Stimulated activated CD4-positive, alpha-beta T cell treated with anti-CD3 and anti-CD28 coated beads, Interleukin-2, amount 100 ng/mL, for 24 hours (primary cell): ENCODE measurements at regions not wholly inside any gene's neighbourhood (a gene's known extent, or its start where the extent isn't known, plus 50 kb on each side); places are given as distances from the start of the nearest gene placed in this dataset.

ENCODE experiments used
- DNase-seq, 2 donors: peaks; one replicate each; pipeline ENCODE4 v3.0.0-alpha.2; 2020

DNA sequence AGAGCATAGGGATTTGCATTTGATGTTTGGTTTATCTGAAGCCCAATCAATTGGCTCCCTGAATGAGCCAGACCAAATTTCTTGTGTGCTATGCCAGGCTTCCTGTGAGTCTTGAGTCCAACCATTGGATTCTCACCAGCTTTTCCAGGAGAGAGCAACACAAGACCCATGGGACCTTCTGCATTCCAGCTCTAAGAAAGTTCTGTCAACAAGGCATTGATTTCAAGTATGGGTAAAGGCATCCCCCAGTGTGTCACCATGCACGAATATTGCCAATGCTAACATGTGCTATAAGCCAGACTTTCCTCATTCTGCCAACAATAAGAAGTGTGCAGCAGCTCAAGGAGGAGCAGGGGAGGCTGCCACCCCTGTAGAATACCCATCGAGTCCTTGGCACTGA is 266.6 kb downstream of the ETAA1 start:
- DNase-seq = no peak

DNA sequence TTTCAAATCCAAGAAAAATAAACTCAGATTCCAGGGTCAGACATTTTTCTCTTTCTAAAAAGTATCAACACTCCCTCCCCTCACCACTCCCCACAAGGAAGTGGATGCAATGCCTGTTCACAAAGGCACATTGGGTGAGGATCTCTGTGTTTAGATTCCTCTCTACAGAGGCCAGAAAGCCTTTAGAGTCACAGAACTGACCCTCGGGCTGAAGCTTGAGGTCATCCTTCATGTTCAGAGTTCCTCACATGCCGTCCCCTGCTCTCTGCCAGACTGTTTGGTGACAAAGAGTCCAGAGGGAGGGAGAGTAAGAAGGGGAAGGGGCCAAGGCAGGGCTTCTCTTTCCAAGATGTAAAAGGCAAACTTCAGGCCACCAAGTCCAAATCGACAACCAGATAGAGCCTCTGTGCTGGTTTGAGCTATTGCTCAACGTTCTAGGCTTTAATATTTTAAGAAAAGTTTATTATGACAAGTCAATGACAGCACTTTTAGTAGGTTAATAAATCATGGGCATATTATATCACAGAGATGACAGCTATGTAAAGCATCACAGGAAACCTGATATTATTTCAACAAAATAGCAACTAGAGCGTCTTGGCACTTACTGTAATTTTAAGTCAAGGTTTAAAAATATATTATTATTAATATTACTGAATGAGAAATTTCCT is 269.4 kb downstream of the ETAA1 start:
- no peak for DNase-seq

GRCh38 chr2:67667054-67667908 is 270.1 kb downstream of the ETAA1 start:
- DNase-seq = no peak

GRCh38 chr2:67668538-67668937 is 271.4 kb downstream of the ETAA1 start:
- no peak for DNase-seq

DNA sequence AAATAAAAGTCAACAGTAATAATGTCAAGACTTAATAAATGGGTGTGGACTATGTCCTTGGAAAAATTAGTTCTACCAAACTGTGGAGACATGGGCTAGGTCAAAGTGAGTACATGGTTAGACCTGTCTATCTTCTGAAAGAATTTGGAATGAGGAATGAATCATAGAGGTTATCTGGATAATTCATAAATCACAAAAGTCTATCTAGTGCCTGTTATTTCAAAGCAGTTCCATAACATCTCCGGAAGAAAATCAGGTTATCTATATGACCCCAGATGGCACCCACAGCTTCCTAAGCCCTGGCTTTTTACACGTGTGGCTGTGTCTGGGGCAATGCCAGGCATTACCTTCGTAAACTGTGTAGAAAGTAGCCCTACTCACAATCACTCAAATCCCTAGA is 272.0 kb downstream of the ETAA1 start:
- DNase-seq = no peak

DNA sequence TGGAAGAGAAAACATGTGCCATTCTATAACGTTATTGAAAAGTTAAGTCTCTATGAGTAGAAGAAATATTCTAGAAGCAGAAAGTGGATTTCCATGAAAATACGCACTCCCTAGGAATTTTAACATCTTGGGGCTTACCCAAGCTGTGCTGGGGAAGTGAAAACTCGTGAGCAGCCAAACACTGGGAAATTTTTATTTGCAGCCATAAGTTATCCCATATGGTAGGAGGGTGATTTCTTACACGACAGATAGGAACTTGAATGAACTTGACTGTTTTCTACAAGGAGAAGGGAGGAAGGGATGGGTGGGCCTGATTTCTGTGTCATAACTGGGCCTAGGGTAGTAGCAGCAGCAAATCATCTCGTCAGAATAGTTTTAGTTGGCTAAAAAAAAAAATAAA is 272.6 kb downstream of the ETAA1 start:
- no peak for DNase-seq

GRCh38 chr2:67670747-67671183 is 273.6 kb downstream of the ETAA1 start:
- DNase-seq = no peak

DNA sequence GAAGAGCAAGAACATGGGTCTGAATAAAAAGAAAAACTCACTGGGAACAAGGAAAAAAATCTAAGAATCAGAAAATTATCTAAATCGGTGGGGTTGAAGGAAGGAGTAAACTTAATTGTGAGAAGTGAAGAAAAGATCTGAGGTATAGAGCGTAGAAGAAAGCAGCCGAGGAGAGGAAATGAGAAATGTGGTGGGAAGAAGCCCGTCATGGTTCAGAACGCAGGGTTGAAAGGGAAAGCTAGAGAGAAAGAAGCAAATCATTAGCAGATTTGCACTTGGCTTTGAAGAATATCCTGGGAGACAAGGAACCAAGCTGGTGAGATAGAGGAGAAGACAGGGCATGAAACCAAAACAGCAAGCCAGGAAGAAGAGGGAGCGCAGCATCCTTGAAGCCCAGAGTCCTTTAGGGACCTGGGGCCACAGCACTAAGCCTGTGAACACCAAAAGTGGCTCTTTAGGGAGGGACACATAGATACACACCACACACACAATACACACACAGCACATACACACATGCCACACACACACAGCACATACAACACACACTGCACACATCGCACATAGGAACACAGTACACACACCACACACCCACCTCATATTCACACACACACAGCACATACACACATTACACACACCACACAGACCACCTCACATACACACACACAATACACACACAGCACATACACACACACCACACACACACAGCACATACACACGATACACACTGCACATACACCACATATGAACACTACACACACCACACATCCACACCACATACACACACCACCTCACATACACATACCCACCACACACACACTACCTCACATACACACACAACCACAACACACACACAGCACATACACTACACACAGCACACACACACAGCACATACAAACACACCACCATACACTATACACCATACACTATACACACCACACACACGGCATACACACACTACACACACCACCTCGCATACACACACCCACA is 274.6 kb downstream of the ETAA1 start:
- no peak for DNase-seq

GRCh38 chr2:67674668-67675067 is 277.5 kb downstream of the ETAA1 start:
- DNase-seq = no peak

DNA sequence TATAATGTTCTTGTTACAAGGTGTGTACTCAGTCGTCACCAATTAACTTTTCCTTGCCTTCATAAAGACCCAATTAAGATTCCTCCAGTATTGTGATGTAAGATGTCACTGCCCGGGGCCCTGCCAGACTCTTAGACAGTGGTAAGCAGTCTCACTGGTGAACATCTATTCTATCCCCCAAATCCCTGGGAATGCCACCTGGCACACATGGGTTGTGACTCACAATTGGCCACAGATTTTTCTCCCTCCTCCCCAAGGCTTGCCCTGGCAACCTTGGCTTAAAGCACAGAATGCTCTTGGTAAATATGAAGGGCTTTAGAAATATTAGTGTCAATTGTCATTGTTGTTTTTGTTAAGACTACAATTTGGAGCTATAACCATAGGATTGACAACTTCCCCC is 287.9 kb downstream of the ETAA1 start:
- DNase-seq = no peak

DNA sequence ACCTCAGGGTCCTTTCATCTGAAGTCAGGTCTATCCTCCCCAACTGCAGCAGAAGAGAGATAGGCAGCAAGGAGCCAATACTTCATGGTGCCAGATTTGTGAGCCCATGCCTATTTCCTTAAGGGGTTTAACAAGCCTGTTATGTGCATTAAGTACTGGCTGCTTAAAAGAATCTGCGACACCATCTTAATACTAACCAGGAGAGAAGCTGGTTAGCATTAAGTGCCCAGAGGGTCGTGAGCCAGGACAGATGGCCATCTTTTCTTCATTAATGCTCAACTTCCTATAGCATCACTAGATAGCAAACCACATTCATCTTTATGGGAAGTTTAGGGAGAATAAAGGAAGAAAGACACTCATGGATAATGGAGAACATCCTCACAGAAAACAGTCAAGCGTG is 289.1 kb downstream of the ETAA1 start:
- DNase-seq = no peak

DNA sequence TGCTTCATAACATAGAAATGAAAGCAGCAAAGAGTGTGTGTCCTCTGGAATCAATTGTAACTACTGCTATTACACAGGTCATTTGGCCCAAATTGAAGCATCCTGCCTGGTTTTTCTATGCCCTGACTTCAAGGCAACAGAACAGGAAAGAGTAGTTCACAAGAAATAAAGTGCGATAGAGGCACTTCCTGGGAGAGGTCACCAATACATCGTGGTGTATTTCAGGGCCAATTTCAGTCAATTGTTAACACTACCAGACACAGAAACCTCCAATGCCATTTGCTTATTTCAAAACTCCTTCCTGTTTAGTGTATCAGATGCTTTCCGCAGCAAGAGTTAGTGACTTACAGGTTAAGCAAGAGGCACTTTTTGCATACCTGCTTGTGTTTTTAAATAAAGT is 292.1 kb downstream of the ETAA1 start:
- DNase-seq = no peak

DNA sequence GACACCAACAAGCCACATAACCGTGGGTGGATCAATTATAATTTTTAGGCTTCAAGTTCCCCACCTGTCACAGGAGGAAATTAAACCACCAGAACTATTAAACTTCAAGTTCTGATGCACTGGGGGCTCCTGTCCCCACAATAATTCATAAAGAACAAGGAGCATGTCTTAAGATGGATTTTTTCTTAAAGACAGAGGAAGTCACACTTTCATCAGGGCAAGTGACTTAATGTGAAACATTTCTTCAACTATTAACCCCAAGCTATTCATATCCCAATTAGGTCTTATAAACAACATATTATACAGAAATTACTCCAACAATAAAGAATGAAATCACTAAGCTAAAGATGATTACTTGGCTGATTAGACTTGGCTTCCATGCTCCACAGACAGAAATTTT is 292.5 kb downstream of the ETAA1 start:
- no peak for DNase-seq

DNA sequence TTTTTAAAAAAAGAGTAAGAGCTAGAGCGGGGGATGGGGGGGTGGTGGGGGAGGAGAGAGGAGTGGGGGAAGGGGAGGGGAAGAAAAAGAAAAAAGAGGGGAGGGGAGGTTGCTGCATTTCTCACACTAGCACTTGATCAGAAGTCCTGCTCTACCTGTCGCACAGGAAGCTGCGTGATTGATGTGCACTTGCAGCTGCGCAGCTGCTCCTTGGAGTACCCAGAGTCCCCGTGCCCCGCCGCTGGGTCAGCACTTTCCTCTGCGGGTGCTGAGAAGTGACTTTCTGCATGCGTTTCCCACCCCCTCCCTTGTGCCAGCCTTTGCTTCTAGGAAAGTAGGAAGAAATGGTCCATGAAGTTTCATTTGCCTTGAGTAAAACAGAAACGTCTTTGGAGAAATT is 297.3 kb downstream of the ETAA1 start:
- DNase-seq = no peak

DNA sequence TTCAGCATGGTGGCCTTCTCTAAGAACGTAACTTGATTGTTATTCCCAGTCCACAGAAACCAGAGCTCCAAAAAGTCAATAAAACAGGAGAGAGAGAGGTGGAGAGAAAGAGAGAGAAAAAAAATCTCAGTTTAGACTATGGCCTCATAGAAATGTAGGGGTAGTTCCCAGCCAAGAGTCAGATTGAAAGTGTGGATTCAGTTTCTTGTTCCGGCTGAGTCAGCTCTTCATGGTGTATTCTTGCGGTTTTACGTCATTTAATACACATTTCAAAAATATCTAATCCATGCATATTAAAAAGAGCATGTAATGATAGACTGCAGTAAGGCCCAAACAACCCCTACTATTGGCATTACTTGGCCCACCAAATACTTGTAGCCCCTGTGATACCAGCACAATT is 303.9 kb downstream of the ETAA1 start:
- DNase-seq = no peak

DNA sequence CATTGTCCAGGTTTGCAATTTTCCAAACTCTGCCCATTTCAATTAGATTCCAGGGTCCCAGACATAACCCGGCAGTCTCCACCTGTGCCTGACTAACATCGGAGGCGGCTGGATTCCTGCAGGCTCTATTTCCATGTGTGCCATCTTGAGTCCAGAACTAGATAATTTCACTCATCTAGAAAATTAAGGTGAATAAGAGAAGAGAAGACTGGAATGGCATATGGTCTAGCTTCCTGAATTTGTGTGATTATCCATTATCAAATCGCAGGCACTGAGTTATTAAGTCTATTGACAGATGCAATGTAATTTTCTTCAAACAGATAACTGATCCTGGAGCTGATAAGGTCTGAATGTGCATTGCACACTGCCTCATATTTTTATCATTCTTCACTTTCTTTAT is 305.2 kb downstream of the ETAA1 start:
- DNase-seq = no peak

DNA sequence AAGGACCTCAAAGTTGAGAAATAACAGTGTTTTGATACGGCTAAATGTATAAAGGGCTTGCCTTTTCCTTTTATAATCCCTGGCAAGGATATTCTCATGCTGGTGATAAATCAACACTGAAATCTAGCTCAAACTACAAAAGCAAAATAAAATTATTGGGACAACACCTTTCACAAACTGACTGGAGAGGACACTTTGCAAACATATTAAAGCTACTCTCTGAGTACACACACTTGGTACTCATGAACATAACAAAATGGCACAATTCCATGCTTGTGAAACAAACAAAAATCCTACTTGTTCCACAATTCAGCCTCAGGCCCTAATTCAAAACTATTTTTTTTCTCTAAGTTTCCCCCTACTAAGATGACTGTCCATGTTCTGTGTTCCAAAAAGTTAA is 305.8 kb downstream of the ETAA1 start:
- DNase-seq = no peak

GRCh38 chr2:67706082-67706481 is 308.9 kb downstream of the ETAA1 start:
- no peak for DNase-seq

GRCh38 chr2:67707896-67708295 is 310.8 kb downstream of the ETAA1 start:
- no peak for DNase-seq

DNA sequence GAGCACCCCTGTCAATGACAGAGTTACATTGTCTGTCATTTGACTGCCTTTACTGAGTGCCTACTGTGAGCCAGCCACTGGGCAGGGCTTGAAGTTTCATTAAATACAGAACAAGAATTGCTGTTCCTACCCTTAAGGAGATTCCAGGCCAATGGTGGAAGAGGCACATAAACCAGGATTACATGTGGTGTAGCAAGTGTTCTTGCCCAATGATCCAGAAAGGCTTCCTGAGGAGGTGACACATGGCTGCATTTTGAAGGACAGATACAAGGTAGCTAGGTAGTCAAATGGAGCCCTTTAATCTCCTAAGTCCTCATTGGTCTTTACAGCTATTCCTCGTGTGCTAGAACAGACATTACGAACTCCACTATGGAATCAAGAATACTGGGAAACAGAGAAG is 312.7 kb downstream of the ETAA1 start:
- DNase-seq = no peak

- no peak for DNase-seq
Observed at GRCh38 chr2:67712484-67712883, 315.4 kb downstream of the ETAA1 start.

DNA sequence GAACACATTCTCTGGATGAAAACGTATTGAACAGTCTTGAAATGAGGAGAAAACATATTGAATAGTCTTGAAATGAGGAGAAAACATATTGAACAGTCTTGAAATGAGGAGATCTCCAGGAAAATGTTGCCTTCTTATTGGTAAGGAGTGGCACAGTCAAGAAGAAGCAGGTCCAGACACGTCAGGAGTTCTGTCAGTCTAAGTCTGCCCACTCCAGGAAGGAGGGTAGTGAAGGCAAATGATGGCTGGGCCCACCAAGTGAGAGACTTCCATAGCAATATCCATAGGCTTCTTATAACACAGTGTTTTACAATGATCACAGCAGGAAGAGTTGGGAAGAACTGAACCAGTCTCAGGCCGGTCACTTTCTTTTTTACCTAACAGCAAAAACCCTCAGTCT is 316.2 kb downstream of the ETAA1 start:
- DNase-seq = no peak

- no peak for DNase-seq
Observed at GRCh38 chr2:67716895-67717396, 319.8 kb downstream of the ETAA1 start.
